ENCODE measurements at regions not wholly inside any gene's neighbourhood (a gene's known extent, or its start where the extent isn't known, plus 50 kb on each side); places are given as distances from the start of the nearest gene placed in this dataset.

DNA sequence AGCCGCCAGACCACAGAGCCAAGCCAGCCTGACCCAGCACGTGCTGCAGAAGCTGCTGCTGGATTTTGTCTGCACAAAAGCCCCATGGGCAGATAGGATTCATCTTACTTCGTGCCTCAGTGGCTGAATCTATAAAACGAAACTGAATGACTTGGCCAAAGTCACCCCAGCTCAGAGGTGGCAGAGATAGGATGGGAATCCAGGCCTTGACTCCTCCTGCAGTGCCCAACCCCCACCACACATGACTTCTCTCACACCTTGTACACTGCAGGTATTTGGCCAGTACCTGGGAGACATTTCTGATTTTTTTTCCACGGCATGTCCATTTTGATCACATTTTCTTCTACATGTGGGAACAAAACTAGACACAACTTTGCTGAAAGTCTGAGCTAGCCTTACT lies 182.1 kb downstream of the ANKRD60 start:
- TF ChIP-seq CTCF (conservative IDR thresholded peaks at IDR 0.05 in 1 of 2, IDR thresholded peaks at IDR 0.05 in 1 of 2; ENCODE audit: extremely low read depth in 1 of 2, insufficient read depth in 1 of 2, low read depth in 1 of 2, low read length in 2 of 2) (no peak), EZH2 (IDR thresholded peaks at IDR 0.05; ENCODE audit: borderline replicate concordance, low read length) (no peak)
